Neural cell (in vitro differentiated cells): ENCODE measurements at regions not wholly inside any gene's neighbourhood (a gene's known extent, or its start where the extent isn't known, plus 50 kb on each side); places are given as distances from the start of the nearest gene placed in this dataset.

Experiments
- H2AFZ ChIP-seq: fragments of 200-600, 300-800 bp; sonication (generic), shearing (Covaris generic); 2 replicates; pipeline ENCODE4 v1.6.0; 2014; ENCODE audit warnings: low read depth, mild to moderate bottlenecking, antibody characterized with exemption, low read length, moderate library complexity
- H3F3A ChIP-seq: fragments of 200-600 bp; shearing (Covaris generic); 2 replicates; pipeline ENCODE4 v1.6.1; 2016; ENCODE audit warnings: mild to moderate bottlenecking, moderate library complexity, mixed read lengths, antibody characterized with exemption, low read length; ENCODE audit not compliant: insufficient read depth, poor library complexity, severe bottlenecking
- H3K27ac ChIP-seq: fragments of 200-600, 300-800 bp; sonication (generic), shearing (Covaris generic); 2 replicates; pipeline ENCODE4 v1.5.1; 2014; ENCODE audit warnings: mild to moderate bottlenecking, low read length, moderate library complexity
- H3K27me3 ChIP-seq: fragments of 300-800, 200-600 bp; sonication (generic), shearing (Covaris generic); 2 replicates; pipeline ENCODE4 v1.6.0; 2014; ENCODE audit warnings: mild to moderate bottlenecking, low read depth, low read length, moderate library complexity; ENCODE audit not compliant: insufficient read depth
- H3K36me3 ChIP-seq: fragments of 300-800, 200-600 bp; sonication (generic), shearing (Covaris generic); 2 replicates; pipeline ENCODE4 v1.5.1; 2014; ENCODE audit warnings: mild to moderate bottlenecking, antibody characterized with exemption, low read length, moderate library complexity; ENCODE audit not compliant: insufficient read depth
- H3K4me2 ChIP-seq: fragments of 300-800, 200-600 bp; sonication (generic), shearing (Covaris generic); 2 replicates; pipeline ENCODE4 v1.6.0; 2014; ENCODE audit warnings: mild to moderate bottlenecking, low read length
- H3K4me3 ChIP-seq: fragments of 300-800, 200-600 bp; sonication (generic), shearing (Covaris generic); 2 replicates; pipeline ENCODE4 v1.5.1; 2014; ENCODE audit warnings: mild to moderate bottlenecking, low read length, moderate library complexity
- H3K79me2 ChIP-seq: fragments of 200-600 bp; shearing (Covaris generic); replicated peaks from 2 replicates; pipeline ENCODE4 v1.6.0; 2014; ENCODE audit warnings: mild to moderate bottlenecking, low read length, moderate library complexity; ENCODE audit not compliant: insufficient read depth
- H3K9ac ChIP-seq: fragments of 300-800, 200-600 bp; sonication (generic), shearing (Covaris generic); 2 replicates; pipeline ENCODE4 v1.6.1; 2016; ENCODE audit warnings: mild to moderate bottlenecking, low read length, mixed read lengths
- H3K9me2 ChIP-seq: fragments of 200-600 bp; shearing (Covaris generic); 2 replicates; pipeline ENCODE4 v1.6.1; 2016; ENCODE audit warnings: mild to moderate bottlenecking, low read length, mixed read lengths; ENCODE audit not compliant: insufficient read depth
- H3K9me3 ChIP-seq: fragments of 200-600, 300-800 bp; sonication (generic), shearing (Covaris generic); 2 replicates; pipeline ENCODE4 v1.6.1; 2016; ENCODE audit warnings: mild to moderate bottlenecking, mixed run types, low read length, moderate library complexity, mixed read lengths
- H4K20me1 ChIP-seq: fragments of 200-600 bp; shearing (Covaris generic); 2 replicates; pipeline ENCODE4 v1.6.1; 2016; ENCODE audit warnings: mild to moderate bottlenecking, mixed run types; ENCODE audit not compliant: insufficient read depth
- CTCF ChIP-seq: fragments of 450-650 bp; IDR thresholded peaks from 2 replicates; pipeline ENCODE4 v1.5.1; 2014; ENCODE audit warnings: antibody characterized with exemption, mild to moderate bottlenecking, moderate library complexity; ENCODE audit not compliant: poor library complexity, severe bottlenecking
- EP300 ChIP-seq: fragments of 450-650 bp; conservative IDR thresholded peaks from 2 replicates; pipeline ENCODE4 v1.6.1; 2014; ENCODE audit warnings: antibody characterized with exemption, mild to moderate bottlenecking, moderate library complexity; ENCODE audit not compliant: poor library complexity, severe bottlenecking
- EZH2 ChIP-seq: fragments of 200-600, 300-800 bp; shearing (Covaris generic), sonication (generic); IDR thresholded peaks from 2 replicates; pipeline ENCODE4 v1.6.1; 2014; ENCODE audit warnings: antibody characterized with exemption, low read length, borderline replicate concordance, mild to moderate bottlenecking; ENCODE audit not compliant: insufficient read depth, poor library complexity, severe bottlenecking
- MXI1 ChIP-seq: fragments of 450-650 bp; conservative IDR thresholded peaks from 2 replicates; pipeline ENCODE4 v1.6.1; 2014; ENCODE audit warnings: antibody characterized with exemption, mild to moderate bottlenecking; ENCODE audit not compliant: poor library complexity, severe bottlenecking
- POLR2AphosphoS5 ChIP-seq: IDR thresholded peaks from 2 replicates; pipeline ENCODE4 v1.6.1; 2012
- RAD21 ChIP-seq: fragments of 450-650 bp; conservative IDR thresholded peaks from 2 replicates; pipeline ENCODE4 v1.6.1; 2014; ENCODE audit warnings: antibody characterized with exemption, mild to moderate bottlenecking, moderate library complexity
- REST ChIP-seq: IDR thresholded peaks from 2 replicates; pipeline ENCODE4 v1.6.1; 2012; ENCODE audit warnings: borderline replicate concordance
- SMC3 ChIP-seq: fragments of 450-650 bp; conservative IDR thresholded peaks from 2 replicates; pipeline ENCODE4 v1.6.1; 2014; ENCODE audit warnings: antibody characterized with exemption, mild to moderate bottlenecking, moderate library complexity; ENCODE audit not compliant: poor library complexity
- TAF1 ChIP-seq: IDR thresholded peaks from 2 replicates; pipeline ENCODE4 v1.6.1; 2012; ENCODE audit warnings: low read depth

- H4K20me1 ChIP-seq, result no peaks in the 10 kb centered on the region
- no peaks in the 10 kb centered on the region for H3F3A ChIP-seq
- no peaks in the 10 kb centered on the region for H3K27me3 ChIP-seq
- no peak overlapping the region for H3K9ac ChIP-seq
- no peak overlapping the region for H3K4me2 ChIP-seq
- TF ChIP-seq RAD21 (peak; percentile 92), TAF1 (no peak), EZH2 (no peak), CTCF (peak; percentile 82), SMC3 (peak; percentile 86)
- no peak overlapping the region for H3K27ac ChIP-seq
- H3K9me3 ChIP-seq, result no peaks in the 10 kb centered on the region
- no peaks in the 10 kb centered on the region for H3K79me2 ChIP-seq
- H3K9me2 ChIP-seq, result no peaks in the 10 kb centered on the region
- no peaks in the 10 kb centered on the region for H3K36me3 ChIP-seq
- H2AFZ ChIP-seq, result no peak overlapping the region
- no peak overlapping the region for H3K4me3 ChIP-seq
These were observed 122.6 kb upstream of the SLC10A2 start for GRCh38 chr13:103188713-103189326.

- Histone ChIP-seq H4K20me1 (no peaks in the 10 kb centered on the region), H3K9me2 (no peaks in the 10 kb centered on the region), H3K9ac (no peak overlapping the region), H3K4me2 (no peak overlapping the region), H3F3A (no peaks in the 10 kb centered on the region), H3K36me3 (no peaks in the 10 kb centered on the region), H3K27ac (no peak overlapping the region), H3K27me3 (no peaks in the 10 kb centered on the region), H3K4me3 (no peak overlapping the region), H3K9me3 (no peaks in the 10 kb centered on the region), H3K79me2 (no peaks in the 10 kb centered on the region), H2AFZ (no peak overlapping the region)
- TF ChIP-seq RAD21, result no peak
- TF ChIP-seq SMC3, result no peak
- TF ChIP-seq POLR2AphosphoS5, result no peak
- TF ChIP-seq REST, result no peak
- TF ChIP-seq EP300, result no peak
- TF ChIP-seq EZH2, result no peak
- no peak for TF ChIP-seq CTCF
- TF ChIP-seq MXI1, result no peak
- no peak for TF ChIP-seq TAF1
These were observed 121.5 kb upstream of the SLC10A2 start for GRCh38 chr13:103187721-103188156.
